Pancreas (tissue), 10 donors: ENCODE measurements at regions not wholly inside any gene's neighbourhood (a gene's known extent, or its start where the extent isn't known, plus 50 kb on each side); places are given as distances from the start of the nearest gene placed in this dataset.

Experiments
- ATAC-seq, 4 donors: fragments of 200-7000 bp; cut with Tn5 transposase; one replicate each; pipeline versions ENCODE4 v1.8.0 to v1.9.1; 2020; ENCODE audit warnings: mild to moderate bottlenecking in 4 of 4, moderate library complexity in 4 of 4
- DNase-seq, 6 donors: peaks; one replicate each; pipeline ENCODE4 v3.0.0-alpha.2; 2020
- FAIRE-seq: peaks from 2 replicates; lab custom pipeline; 2012; peaks lifted over from hg19 to GRCh38; lab: Jason Lieb, UNC
- H3K27ac ChIP-seq, 4 donors: fragments of 200-600 bp; sonication (generic); 1 replicate in 3 of 4; 2 replicates in 1 of 4; pipeline versions ENCODE4 v1.5.0 to v1.8.0; 2020
- H3K27me3 ChIP-seq, 4 donors: fragments of 200-600 bp; one replicate each; pipeline ENCODE4 v1.8.0; 2021
- H3K36me3 ChIP-seq, 3 donors: fragments of 200-600 bp; sonication (generic) in 1 of 3; one replicate each; pipeline versions ENCODE4 v1.5.0 to v1.8.0; 2020 to 2021
- H3K4me1 ChIP-seq, 3 donors: fragments of 200-600 bp; one replicate each; pipeline ENCODE4 v1.8.0; 2021
- H3K4me3 ChIP-seq, 4 donors: fragments of 200-600 bp; sonication (generic) in 2 of 4; one replicate each; pipeline versions ENCODE4 v1.5.0 to v1.8.0; 2020 to 2021
- H3K9me3 ChIP-seq, 4 donors: fragments of 200-600 bp; one replicate each; pipeline ENCODE4 v1.8.0; 2021
- CTCF ChIP-seq, 4 donors: fragments of 200-600 bp; sonication (generic) in 3 of 4; IDR thresholded peaks; one replicate each; pipeline versions ENCODE4 v1.5.0 to v1.8.0; 2021; ENCODE audit warnings: antibody characterized with exemption in 4 of 4
- WGBS, 2 donors: extraction: QIAGEN DNeasy Blood & Tissue Kit; methylation state at CpG; one replicate each; pipeline ENCODE4 v1.1.7; 2013; 5-methylcytosine and 5-hydroxymethylcytosine counted together
- intact Hi-C, 3 donors: fragments of 100-400 bp; cut with DNase I; formaldehyde crosslinking; loops; one replicate each; pipeline versions ENCODE4 v1.11.1 to v1.14.2; 2022
- donor health status: healthy with polysubstance abuse.
- donor health status: DM: no; HTN: no; CAD: no; lungs with moderate emphysema.
- donor health status: DM: no; HTN: no; CAD: no.
- donor health status: control.
- donor health status: control.
- donor health status: Bipolar disorder and iron deficiency.
- donor health status: DM: yes; HTN: yes; CAD: no.
- donor health status: DM: no; HTN: no; CAD: no.
- donor health status: DM: no; HTN: no; CAD: no.
- donor health status: DM: yes; HTN: yes; CAD: no.

GRCh38 chr19:30318936-30319335, 53.2 kb upstream of the ZNF536 start:
- Histone ChIP-seq H3K27me3 (no peaks in the 10 kb centered on the region), H3K36me3 (no peaks in the 10 kb centered on the region), H3K27ac (no peak overlapping the region), H3K9me3 (no peaks in the 10 kb centered on the region), H3K4me1 (no peaks in the 10 kb centered on the region), H3K4me3 (no peak overlapping the region)
- no peak for DNase-seq
- FAIRE-seq, result no peak
- WGBS, 2 donors, result 74 to 78% methylated on average over 11 of the region's 11 CpGs
- intact Hi-C loops, result no loop called here
- no peak for ATAC-seq
- no peak for TF ChIP-seq CTCF (IDR thresholded peaks at IDR 0.05)

- no peak for TF ChIP-seq CTCF (IDR thresholded peaks at IDR 0.05)
- intact Hi-C loops, result no loop called here
- DNase-seq (no peak), ATAC-seq (no peak), FAIRE-seq (no peak)
- H3K4me3 ChIP-seq, result no peak overlapping the region
- WGBS, 2 donors, result 36 to 50% methylated on average over 2 of the region's 2 CpGs
- no peak overlapping the region for H3K27ac ChIP-seq
- H3K27me3 ChIP-seq, result no peaks in the 10 kb centered on the region
- H3K9me3 ChIP-seq, result no peaks in the 10 kb centered on the region
- H3K4me1 ChIP-seq, result no peaks in the 10 kb centered on the region
- H3K36me3 ChIP-seq, result no peaks in the 10 kb centered on the region
Observed at GRCh38 chr19:30319411-30319810, 52.8 kb upstream of the ZNF536 start.

- no peak for TF ChIP-seq CTCF (IDR thresholded peaks at IDR 0.05)
- DNase-seq (no peak), ATAC-seq (no peak), FAIRE-seq (no peak)
- intact Hi-C loops, result no loop called here
- Histone ChIP-seq H3K4me1 (no peaks in the 10 kb centered on the region), H3K36me3 (no peaks in the 10 kb centered on the region), H3K27me3 (no peaks in the 10 kb centered on the region), H3K27ac (no peak overlapping the region), H3K4me3 (no peak overlapping the region), H3K9me3 (no peaks in the 10 kb centered on the region)
Observed at GRCh38 chr19:30319876-30320275, 52.3 kb upstream of the ZNF536 start.

GRCh38 chr19:30320466-30320865, 51.7 kb upstream of the ZNF536 start:
- H3K4me1 ChIP-seq, result no peaks in the 10 kb centered on the region
- 58 to 67% methylated on average over 15 of the region's 15 CpGs for WGBS, 2 donors
- H3K9me3 ChIP-seq, result no peaks in the 10 kb centered on the region
- intact Hi-C loops, result no loop called here
- FAIRE-seq (no peak), ATAC-seq (no peak), DNase-seq (no peak)
- H3K4me3 ChIP-seq, result no peak overlapping the region
- no peak overlapping the region for H3K27ac ChIP-seq
- no peaks in the 10 kb centered on the region for H3K36me3 ChIP-seq
- TF ChIP-seq CTCF (IDR thresholded peaks at IDR 0.05), result no peak
- H3K27me3 ChIP-seq, result no peaks in the 10 kb centered on the region

- Histone ChIP-seq H3K27ac (no peak overlapping the region), H3K9me3 (no peaks in the 10 kb centered on the region), H3K4me1 (no peaks in the 10 kb centered on the region), H3K27me3 (peaks cover 0 to 3% (median 0%) of the 10 kb centered on the region in 4 donors), H3K4me3 (no peak overlapping the region), H3K36me3 (no peaks in the 10 kb centered on the region)
- no peak for DNase-seq
- no peak for FAIRE-seq
- WGBS, 2 donors, result 68 to 75% methylated on average over 11 of the region's 11 CpGs
- intact Hi-C loops, result no loop called here
- ATAC-seq, result no peak
- no peak for TF ChIP-seq CTCF (IDR thresholded peaks at IDR 0.05)
Observed at GRCh38 chr19:30320916-30321315, 51.3 kb upstream of the ZNF536 start.
